22Rv1 (cell line): ENCODE measurements at regions not wholly inside any gene's neighbourhood (a gene's known extent, or its start where the extent isn't known, plus 50 kb on each side); places are given as distances from the start of the nearest gene placed in this dataset.
"Not testable (repeated sequence)": the region's sequence is repeated elsewhere in the genome, so short reads cannot be mapped to it uniquely, and the experiment has no call there.

Experiments
- H3K27ac ChIP-seq: fragments of 450-650 bp; 2 replicates; pipeline ENCODE4 v1.5.1; 2017
- ZFX ChIP-seq: fragments of 450-650 bp; IDR thresholded peaks from 2 replicates; pipeline ENCODE4 v1.6.1; 2017; ENCODE audit warnings: antibody characterized with exemption, borderline replicate concordance
- TF ChIP-seq, protein P1 (sequence below): fragments of 450-650 bp; IDR thresholded peaks from 2 replicates; pipeline ENCODE4 v1.5.1; 2017; ENCODE audit warnings: mild to moderate bottlenecking

DNA sequence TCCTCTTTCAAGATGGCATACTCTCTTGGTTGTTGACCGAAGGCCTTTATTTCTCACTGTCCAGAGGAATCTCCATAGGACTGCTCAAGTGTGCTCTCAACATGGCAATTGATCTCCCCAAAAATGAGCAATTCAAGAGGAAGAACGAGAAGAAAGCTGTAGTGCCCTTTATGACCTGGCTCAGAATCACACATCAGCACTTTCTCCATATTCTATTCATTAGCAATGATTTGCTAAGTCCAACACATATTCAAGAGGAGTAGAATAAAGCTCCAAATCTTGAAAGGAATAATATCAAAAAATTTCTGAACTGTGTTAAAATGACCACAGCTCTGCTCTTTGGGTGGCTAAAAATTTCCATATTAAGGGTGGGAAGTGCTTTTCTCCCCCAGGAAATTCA, 151.6 kb upstream of the SYNPR start:
- no peak for TF ChIP-seq ZFX
- TF ChIP-seq, protein P1, sequence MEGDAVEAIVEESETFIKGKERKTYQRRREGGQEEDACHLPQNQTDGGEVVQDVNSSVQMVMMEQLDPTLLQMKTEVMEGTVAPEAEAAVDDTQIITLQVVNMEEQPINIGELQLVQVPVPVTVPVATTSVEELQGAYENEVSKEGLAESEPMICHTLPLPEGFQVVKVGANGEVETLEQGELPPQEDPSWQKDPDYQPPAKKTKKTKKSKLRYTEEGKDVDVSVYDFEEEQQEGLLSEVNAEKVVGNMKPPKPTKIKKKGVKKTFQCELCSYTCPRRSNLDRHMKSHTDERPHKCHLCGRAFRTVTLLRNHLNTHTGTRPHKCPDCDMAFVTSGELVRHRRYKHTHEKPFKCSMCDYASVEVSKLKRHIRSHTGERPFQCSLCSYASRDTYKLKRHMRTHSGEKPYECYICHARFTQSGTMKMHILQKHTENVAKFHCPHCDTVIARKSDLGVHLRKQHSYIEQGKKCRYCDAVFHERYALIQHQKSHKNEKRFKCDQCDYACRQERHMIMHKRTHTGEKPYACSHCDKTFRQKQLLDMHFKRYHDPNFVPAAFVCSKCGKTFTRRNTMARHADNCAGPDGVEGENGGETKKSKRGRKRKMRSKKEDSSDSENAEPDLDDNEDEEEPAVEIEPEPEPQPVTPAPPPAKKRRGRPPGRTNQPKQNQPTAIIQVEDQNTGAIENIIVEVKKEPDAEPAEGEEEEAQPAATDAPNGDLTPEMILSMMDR = no peak
- H3K27ac ChIP-seq = no peak overlapping the region

DNA sequence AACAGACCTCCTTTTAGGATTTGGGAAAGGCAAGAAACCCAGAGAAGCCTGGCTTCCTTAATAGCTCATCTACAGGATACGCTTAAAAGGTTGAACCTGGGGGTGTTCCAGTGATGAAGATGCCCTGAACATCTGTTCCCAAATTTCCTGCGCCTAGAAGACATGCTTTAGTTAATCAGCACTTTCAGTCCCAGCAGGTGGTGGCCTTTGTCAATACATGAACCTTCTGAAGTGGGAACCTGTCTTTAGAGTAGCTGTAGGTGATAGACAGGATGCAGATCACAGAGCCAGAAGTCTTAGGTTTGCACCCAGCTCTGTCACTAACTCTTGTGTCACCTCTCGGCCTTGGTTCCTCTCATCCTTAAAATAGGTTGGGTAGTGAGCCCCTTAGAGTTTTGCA, 149.7 kb upstream of the SYNPR start:
- H3K27ac ChIP-seq = no peak overlapping the region
- TF ChIP-seq ZFX = no peak
- TF ChIP-seq, protein P1 = no peak

DNA sequence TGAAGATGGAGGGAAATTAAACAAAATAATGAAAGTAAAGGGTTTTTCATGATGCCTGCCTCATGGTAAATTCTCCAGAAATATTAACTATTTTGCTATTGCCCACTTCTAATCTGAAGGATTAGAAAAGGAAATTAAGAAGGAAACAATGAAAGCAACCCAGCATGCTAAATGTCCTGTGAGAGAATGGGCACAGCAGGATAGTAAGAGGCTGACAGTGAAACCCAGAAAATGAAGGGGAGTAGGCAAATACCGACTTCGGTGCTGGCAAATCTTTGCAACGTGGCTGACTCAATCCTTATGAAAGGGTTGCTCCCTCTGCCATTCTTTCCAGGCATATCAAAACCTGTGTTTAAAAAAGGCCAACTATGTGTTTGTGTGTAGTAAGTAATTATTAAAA, 147.5 kb upstream of the SYNPR start:
- H3K27ac ChIP-seq = no peak overlapping the region
- TF ChIP-seq, protein P1 = no peak
- TF ChIP-seq ZFX = no peak

DNA sequence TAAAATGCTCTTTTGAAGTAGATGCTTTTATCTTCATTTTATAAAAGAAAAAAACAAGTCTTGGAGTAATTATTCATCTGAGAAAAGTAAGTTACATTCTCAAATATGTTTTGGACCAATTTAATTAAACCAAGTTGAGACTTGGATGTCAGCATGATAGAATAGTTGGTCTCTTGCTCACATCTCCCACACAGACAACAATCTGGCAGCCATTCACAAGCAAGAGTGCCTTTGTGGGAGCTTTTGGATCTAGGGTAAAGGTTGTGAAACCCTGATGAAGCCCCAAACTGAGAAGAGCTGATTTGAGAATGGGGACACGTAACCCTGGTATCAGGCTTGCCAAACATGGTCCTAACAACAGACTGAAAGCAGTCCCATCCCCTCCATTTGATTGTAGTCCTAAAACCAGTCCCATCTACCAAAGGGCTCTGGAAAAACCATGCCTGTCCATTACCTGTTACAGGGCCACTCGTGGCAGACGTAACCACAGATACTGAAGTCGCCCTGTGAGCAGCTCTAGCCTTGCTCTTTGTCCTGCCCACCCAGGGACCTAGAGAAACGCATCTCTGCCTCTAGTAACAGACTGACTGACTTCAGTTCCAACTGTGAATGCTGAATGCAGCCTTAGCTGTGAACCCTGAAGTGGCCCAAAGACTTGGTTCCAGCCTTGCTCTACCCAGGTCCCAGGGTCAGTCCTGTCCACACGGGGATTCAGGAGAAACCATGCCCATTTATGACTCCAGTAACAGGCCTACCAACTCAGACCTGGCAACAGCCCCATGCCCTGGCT, 145.5 kb upstream of the SYNPR start:
- no peak overlapping the region for H3K27ac ChIP-seq
- TF ChIP-seq, protein P1 = no peak
- TF ChIP-seq ZFX = no peak

DNA sequence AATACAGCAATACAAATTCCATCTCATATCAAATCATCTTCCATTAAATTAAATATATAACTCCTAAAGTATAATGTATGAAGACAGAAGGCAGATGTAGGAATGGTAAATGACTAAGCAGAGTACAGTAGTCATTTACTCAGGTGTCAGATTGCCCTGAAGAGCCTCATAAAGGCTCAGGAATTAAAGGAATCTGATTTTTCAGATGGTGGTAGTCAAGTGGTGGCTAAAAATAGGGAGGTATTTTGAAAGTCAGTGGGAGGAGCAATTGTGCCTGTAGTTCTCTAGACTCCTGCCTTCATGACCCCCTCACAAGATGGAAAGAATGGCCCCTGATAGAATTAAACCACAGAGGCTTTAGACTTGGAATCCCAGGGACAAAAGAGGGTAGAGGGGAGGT, 142.7 kb upstream of the SYNPR start:
- no peak for TF ChIP-seq ZFX
- TF ChIP-seq, protein P1 = no peak
- H3K27ac ChIP-seq = no peak overlapping the region

DNA sequence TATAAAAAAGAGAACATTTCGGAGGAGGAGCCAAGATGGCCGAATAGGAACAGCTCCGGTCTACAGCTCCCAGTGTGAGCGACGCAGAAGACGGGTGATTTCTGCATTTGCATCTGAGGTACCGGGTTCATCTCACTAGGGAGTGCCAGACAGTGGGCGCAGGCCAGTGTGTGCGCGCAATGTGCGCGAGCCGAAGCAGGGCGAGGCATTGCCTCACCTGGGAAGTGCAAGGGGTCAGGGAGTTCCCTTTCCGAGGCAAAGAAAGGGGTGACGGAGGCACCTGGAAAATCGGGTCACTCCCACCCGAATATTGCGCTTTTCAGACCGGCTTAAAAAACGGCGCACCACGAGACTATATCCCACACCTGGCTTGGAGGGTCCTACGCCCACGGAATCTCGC, 141.9 kb upstream of the SYNPR start:
- not testable (repeated sequence) for H3K27ac ChIP-seq

DNA sequence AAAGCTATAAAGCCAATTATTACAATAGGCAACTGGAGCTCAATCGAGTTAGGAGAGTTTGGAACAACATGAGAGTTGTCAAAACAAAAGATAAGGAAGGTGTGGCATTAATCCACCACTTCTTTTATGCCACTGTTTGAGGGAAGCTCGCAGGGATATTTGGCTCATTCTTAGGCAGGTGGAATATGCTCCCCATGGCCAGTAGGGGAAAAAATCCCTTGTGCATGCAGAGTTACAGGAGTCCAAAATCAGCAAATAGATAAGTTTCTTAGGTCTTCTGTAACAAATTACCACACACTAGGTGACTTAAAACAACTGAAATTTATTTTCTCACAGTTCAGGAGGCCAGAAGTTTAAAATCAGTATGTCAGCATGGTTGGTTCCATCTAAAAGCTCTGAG, 135.4 kb upstream of the SYNPR start:
- H3K27ac ChIP-seq = no peak overlapping the region
- no peak for TF ChIP-seq ZFX
- TF ChIP-seq, protein P1 = no peak

DNA sequence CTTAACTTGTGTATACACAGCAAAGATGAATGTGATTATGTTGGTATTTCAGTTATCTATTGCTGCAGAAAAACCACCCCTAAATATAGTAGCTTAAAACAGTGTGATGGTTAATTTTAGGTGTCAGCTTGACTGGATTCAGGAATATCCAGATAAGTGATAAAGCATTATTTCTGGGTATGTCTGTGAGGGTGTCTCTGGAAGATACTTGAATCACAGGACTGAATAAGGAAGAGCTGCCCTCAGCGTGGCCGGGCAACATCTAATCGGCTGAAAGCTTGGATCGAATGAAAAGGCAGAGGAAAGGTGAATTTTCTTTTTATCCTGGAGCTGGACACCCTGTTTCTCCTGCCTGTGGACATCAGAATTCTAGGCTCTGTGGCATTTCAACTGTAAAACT, 132.0 kb upstream of the SYNPR start:
- TF ChIP-seq, protein P1 = no peak
- no peak for TF ChIP-seq ZFX
- H3K27ac ChIP-seq = no peak overlapping the region
